DOHH2 (cell line): ENCODE measurements at regions not wholly inside any gene's neighbourhood (a gene's known extent, or its start where the extent isn't known, plus 50 kb on each side); places are given as distances from the start of the nearest gene placed in this dataset.

Experiments
- EZH2phosphoT487 ChIP-seq: fragments of 200-600 bp; sonication (generic); IDR thresholded peaks from 2 replicates; pipeline ENCODE4 v1.6.1; 2017; ENCODE audit warnings: borderline replicate concordance, mild to moderate bottlenecking, antibody characterized with exemption, low read length, moderate library complexity, mixed read lengths
- TF ChIP-seq, protein P1 (sequence below): fragments of 200-600 bp; sonication (generic); IDR thresholded peaks from one replicate; pipeline ENCODE4 v1.5.1; 2014; ENCODE audit warnings: antibody characterized with exemption, mild to moderate bottlenecking, low read depth, low read length; ENCODE audit not compliant: poor library complexity, severe bottlenecking

DNA sequence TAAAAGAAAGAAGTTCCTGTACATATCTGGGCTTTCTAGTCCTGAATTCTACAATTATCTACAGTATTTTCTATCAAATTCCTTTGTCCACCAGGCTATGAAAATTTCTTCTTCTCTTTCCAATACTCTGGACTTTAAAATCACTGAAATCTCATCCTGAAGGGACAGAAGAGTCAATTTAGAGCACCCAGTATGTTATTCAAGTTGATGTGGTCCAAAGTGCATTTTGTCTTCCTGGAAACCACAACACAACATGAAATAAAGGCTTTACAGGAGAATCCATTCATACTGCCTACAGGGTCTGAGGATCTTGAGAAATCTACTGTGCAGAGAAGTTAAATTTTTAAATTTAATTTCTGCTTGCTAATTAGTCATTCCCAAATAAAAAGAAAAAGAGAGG is 94.9 kb upstream of the ADGRF1 start:
- TF ChIP-seq, protein P1, sequence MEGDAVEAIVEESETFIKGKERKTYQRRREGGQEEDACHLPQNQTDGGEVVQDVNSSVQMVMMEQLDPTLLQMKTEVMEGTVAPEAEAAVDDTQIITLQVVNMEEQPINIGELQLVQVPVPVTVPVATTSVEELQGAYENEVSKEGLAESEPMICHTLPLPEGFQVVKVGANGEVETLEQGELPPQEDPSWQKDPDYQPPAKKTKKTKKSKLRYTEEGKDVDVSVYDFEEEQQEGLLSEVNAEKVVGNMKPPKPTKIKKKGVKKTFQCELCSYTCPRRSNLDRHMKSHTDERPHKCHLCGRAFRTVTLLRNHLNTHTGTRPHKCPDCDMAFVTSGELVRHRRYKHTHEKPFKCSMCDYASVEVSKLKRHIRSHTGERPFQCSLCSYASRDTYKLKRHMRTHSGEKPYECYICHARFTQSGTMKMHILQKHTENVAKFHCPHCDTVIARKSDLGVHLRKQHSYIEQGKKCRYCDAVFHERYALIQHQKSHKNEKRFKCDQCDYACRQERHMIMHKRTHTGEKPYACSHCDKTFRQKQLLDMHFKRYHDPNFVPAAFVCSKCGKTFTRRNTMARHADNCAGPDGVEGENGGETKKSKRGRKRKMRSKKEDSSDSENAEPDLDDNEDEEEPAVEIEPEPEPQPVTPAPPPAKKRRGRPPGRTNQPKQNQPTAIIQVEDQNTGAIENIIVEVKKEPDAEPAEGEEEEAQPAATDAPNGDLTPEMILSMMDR = no peak
- no peak for TF ChIP-seq EZH2phosphoT487
